Vagina (tissue), 2 donors: ENCODE measurements at regions not wholly inside any gene's neighbourhood (a gene's known extent, or its start where the extent isn't known, plus 50 kb on each side); places are given as distances from the start of the nearest gene placed in this dataset.

Source experiments
- DNase-seq, 2 donors: peaks; one replicate each; pipeline ENCODE4 v3.0.0-alpha.2; 2017; ENCODE audit errors: extremely low spot score in 2 of 2
- H3K27ac ChIP-seq: fragments of 200-600 bp; sonication (generic); one replicate; pipeline ENCODE4 v1.5.1; 2019
- H3K27me3 ChIP-seq: fragments of 200-600 bp; sonication (generic); one replicate; pipeline ENCODE4 v1.5.1; 2019
- H3K36me3 ChIP-seq, 2 donors: fragments of 200-600 bp; sonication (generic); one replicate each; pipeline ENCODE4 v1.5.1; 2017 to 2019
- H3K4me1 ChIP-seq: fragments of 200-600 bp; sonication (generic); one replicate; pipeline ENCODE4 v1.5.1; 2019
- H3K4me3 ChIP-seq, 2 donors: fragments of 200-600 bp; sonication (generic); 1 replicate in 1 of 2; 2 replicates in 1 of 2; pipeline ENCODE4 v1.5.1; 2016 to 2019
- H3K9me3 ChIP-seq: fragments of 200-600 bp; sonication (generic); one replicate; pipeline ENCODE4 v1.5.1; 2019
- CTCF ChIP-seq, 3 experiments: fragments of 450-650 bp in 2 of 3; fragments of 200-600 bp in 1 of 3; sonication (generic) in 1 of 3; IDR thresholded peaks; one replicate each; pipeline ENCODE4 v1.5.1; 2017 to 2019; ENCODE audit warnings: antibody characterized with exemption in 3 of 3, mild to moderate bottlenecking in 2 of 3, moderate library complexity in 2 of 3
- POLR2A ChIP-seq, 2 donors: fragments of 450-650 bp; IDR thresholded peaks; one replicate each; pipeline ENCODE4 v1.6.1; 2017; ENCODE audit warnings: antibody characterized with exemption in 2 of 2, mild to moderate bottlenecking in 2 of 2, moderate library complexity in 2 of 2
- POLR2AphosphoS5 ChIP-seq, 2 donors: sonication (generic); formaldehyde crosslinking; IDR thresholded peaks; one replicate each; pipeline ENCODE4 v1.9.0; 2017; ENCODE audit warnings: antibody characterized with exemption in 2 of 2, mild to moderate bottlenecking in 2 of 2, low read depth in 1 of 2; ENCODE audit not compliant: insufficient read depth in 1 of 2
- intact Hi-C: fragments of 100-400 bp; cut with DNase I; formaldehyde crosslinking; loops from one replicate; pipeline ENCODE4 v1.15.1; 2023

GRCh38 chr2:236872015-236872414, 213.7 kb upstream of the COPS8 start:
- no peaks in the 10 kb centered on the region for H3K36me3 ChIP-seq
- no peaks in the 10 kb centered on the region for H3K9me3 ChIP-seq
- H3K27me3 ChIP-seq: no peaks in the 10 kb centered on the region
- intact Hi-C loops: no loop called here
- peak in 1 of 2 donors; percentile 58 for DNase-seq
- TF ChIP-seq POLR2A (IDR thresholded peaks at IDR 0.05) (no peak), CTCF (IDR thresholded peaks at IDR 0.05) (no peak), POLR2AphosphoS5 (IDR thresholded peaks at IDR 0.05; ENCODE audit: insufficient read depth in 1 of 2, low read depth in 1 of 2) (no peak)
- peak overlapping the region; percentile 49 for H3K27ac ChIP-seq
- no peak overlapping the region for H3K4me3 ChIP-seq
- H3K4me1 ChIP-seq: peaks cover 37% of the 10 kb centered on the region

GRCh38 chr2:236872981-236873380, 212.7 kb upstream of the COPS8 start:
- no peak for TF ChIP-seq POLR2A (IDR thresholded peaks at IDR 0.05)
- Histone ChIP-seq H3K9me3 (no peaks in the 10 kb centered on the region), H3K4me1 (peaks cover 37% of the 10 kb centered on the region), H3K4me3 (no peak overlapping the region), H3K27ac (no peak overlapping the region), H3K27me3 (no peaks in the 10 kb centered on the region), H3K36me3 (no peaks in the 10 kb centered on the region)
- intact Hi-C loops: no loop called here
- DNase-seq: peak in 1 of 2 donors; percentile 65

GRCh38 chr2:236873636-236874035, 212.1 kb upstream of the COPS8 start:
- Histone ChIP-seq H3K36me3 (no peaks in the 10 kb centered on the region), H3K4me1 (peaks cover 37% of the 10 kb centered on the region), H3K27ac (no peak overlapping the region), H3K4me3 (no peak overlapping the region), H3K27me3 (no peaks in the 10 kb centered on the region), H3K9me3 (no peaks in the 10 kb centered on the region)
- intact Hi-C loops: no loop called here
- no peak for DNase-seq
- TF ChIP-seq CTCF (IDR thresholded peaks at IDR 0.05) (no peak), POLR2A (IDR thresholded peaks at IDR 0.05) (no peak), POLR2AphosphoS5 (IDR thresholded peaks at IDR 0.05; ENCODE audit: insufficient read depth in 1 of 2, low read depth in 1 of 2) (no peak)

- no peak overlapping the region for H3K4me3 ChIP-seq
- peak in 1 of 2 donors; percentile 64 for DNase-seq
- H3K27me3 ChIP-seq: no peaks in the 10 kb centered on the region
- H3K9me3 ChIP-seq: no peaks in the 10 kb centered on the region
- peaks cover 37% of the 10 kb centered on the region for H3K4me1 ChIP-seq
- H3K27ac ChIP-seq: peak overlapping the region; percentile 45
- intact Hi-C loops: no loop called here
- no peaks in the 10 kb centered on the region for H3K36me3 ChIP-seq
- TF ChIP-seq POLR2AphosphoS5 (IDR thresholded peaks at IDR 0.05; ENCODE audit: insufficient read depth in 1 of 2, low read depth in 1 of 2): no peak
- TF ChIP-seq POLR2A (IDR thresholded peaks at IDR 0.05): no peak
- TF ChIP-seq CTCF (IDR thresholded peaks at IDR 0.05): no peak
Observed at GRCh38 chr2:236874866-236875481, 210.7 kb upstream of the COPS8 start.

- Histone ChIP-seq H3K4me3 (no peak overlapping the region), H3K27me3 (no peaks in the 10 kb centered on the region), H3K36me3 (no peaks in the 10 kb centered on the region), H3K9me3 (no peaks in the 10 kb centered on the region), H3K4me1 (peaks cover 35% of the 10 kb centered on the region), H3K27ac (peak overlapping the region; percentile 61)
- peak in 1 of 2 donors; percentile 25 for TF ChIP-seq POLR2AphosphoS5 (IDR thresholded peaks at IDR 0.05; ENCODE audit: insufficient read depth in 1 of 2, low read depth in 1 of 2)
- no peak for TF ChIP-seq CTCF (IDR thresholded peaks at IDR 0.05)
- TF ChIP-seq POLR2A (IDR thresholded peaks at IDR 0.05): no peak
- DNase-seq: peak in 1 of 2 donors; percentile 85
- intact Hi-C loops: no loop called here
Observed at GRCh38 chr2:236875906-236876505, 209.7 kb upstream of the COPS8 start.
